NCI-H1417 (cell line): ENCODE measurements at regions not wholly inside any gene's neighbourhood (a gene's known extent, or its start where the extent isn't known, plus 50 kb on each side); places are given as distances from the start of the nearest gene placed in this dataset.
"Not testable (repeated sequence)": the region's sequence is repeated elsewhere in the genome, so short reads cannot be mapped to it uniquely, and the experiment has no call there.

ENCODE experiments used
- DNase-seq, 3 experiments: peaks; one replicate each; lab custom pipeline; 2025; lab: John Stamatoyannopoulos, UW

GRCh38 chr3:80618295-80619256 lies 850.8 kb upstream of the ROBO1 start:
- DNase-seq, result peak in 1 of 3 experiments; percentile 18

DNA sequence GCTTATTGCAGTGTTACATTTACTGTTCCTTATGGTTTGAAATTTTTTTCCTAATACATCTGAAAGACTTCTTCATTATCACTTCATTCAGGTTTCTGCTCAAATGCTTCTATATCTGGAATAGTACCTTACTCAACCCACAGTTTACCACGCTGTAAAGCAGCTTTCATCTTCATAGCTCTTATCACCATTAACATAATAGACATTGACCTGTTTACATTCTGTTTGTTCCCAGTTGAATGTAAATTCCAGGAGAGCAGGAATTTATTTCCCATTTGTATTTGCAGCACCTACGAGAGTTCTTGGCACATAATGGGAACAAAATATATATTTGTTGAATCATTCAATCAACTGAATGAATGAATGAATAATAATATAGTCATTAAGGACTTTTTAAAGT lies 844.6 kb upstream of the ROBO1 start:
- DNase-seq, result no peak

- not testable (repeated sequence) for DNase-seq
Observed at GRCh38 chr3:80608072-80608471, 840.3 kb upstream of the ROBO1 start.

GRCh38 chr3:80606073-80606472 lies 838.3 kb upstream of the ROBO1 start:
- peak in 2 of 3 experiments; percentile 1 to 2 for DNase-seq

- no peak for DNase-seq
Observed at GRCh38 chr3:80601479-80601878, 833.7 kb upstream of the ROBO1 start.

DNA sequence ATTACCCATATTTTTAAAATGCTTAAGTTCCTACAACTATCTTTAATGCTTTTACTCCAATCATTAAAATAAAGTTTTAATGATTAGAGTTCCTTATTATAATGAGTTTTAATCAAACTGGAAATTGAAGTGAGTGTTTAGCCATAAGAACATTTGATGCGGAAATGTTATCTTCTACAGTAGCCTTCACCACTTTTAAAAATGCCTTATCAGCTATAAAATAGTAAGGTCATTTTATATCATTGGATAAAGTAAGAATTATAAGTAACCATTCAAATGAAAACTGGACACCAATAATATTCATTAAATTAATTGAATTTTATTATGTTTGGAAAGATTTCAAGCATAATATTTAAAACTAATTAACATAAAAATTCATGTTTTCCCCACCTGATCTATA lies 825.0 kb upstream of the ROBO1 start:
- no peak for DNase-seq

DNA sequence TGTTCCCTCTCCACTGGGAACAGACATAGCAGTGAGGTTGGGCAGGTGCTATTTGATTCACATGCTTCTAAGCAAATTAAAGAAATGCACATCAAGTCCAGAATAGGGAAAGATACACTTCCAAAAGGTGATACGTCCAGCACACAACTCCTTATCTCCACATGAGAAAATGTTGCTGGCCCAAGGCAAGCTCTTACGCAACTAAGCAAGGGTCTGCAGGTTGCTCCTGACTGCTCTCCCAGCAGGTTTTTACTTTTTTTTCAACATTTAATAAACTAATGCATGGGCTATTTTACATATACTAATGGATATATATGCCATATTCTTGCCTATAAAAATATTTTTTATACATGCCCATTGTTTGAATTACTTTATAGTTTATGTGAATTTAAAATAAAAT lies 818.5 kb upstream of the ROBO1 start:
- no peak for DNase-seq

- no peak for DNase-seq
Observed at GRCh38 chr3:80580146-80580545, 812.3 kb upstream of the ROBO1 start.

GRCh38 chr3:80564391-80564790 lies 796.6 kb upstream of the ROBO1 start:
- DNase-seq, result no peak

- DNase-seq, result no peak
Observed at GRCh38 chr3:80559701-80560100, 791.9 kb upstream of the ROBO1 start.

DNA sequence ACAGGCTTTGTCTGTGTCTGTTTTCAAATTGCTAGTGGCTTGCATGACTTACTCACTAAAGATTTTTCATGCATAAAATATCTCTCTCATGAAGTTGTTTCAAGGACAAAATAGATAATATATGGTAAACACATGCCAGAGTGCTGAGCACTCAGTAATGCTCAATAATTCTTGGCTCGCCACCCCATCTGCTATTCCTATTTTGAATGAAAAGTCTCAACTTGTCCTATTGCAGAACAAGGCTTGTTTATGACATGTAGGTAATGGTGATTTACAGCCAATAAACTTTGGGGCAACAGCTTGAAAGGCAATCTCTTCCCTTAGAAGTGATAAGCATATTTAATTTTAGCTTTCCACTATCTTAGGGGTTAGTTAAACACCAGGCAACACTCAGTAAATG lies 789.0 kb upstream of the ROBO1 start:
- DNase-seq, result peak; percentile 5 to 62 (median 33)

GRCh38 chr3:80554304-80554703 lies 786.5 kb upstream of the ROBO1 start:
- no peak for DNase-seq

DNA sequence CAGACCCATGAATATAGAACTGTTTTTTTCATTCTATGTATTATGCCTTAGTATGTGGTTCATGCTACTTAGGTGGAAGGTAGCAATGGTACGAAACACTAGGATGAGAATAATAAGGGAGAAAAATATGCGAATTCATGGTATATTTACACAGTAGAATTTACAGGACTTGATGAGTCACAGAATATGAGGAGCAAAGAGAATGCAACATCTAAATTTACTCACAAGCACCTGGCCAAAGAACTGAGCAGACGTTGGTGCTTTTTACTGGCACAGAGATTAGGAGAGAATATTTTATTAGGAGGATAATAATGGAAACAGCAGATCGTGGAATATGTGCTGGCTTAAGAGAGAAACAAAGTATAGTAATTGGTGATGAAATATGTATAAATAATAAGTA lies 785.4 kb upstream of the ROBO1 start:
- no peak for DNase-seq

DNA sequence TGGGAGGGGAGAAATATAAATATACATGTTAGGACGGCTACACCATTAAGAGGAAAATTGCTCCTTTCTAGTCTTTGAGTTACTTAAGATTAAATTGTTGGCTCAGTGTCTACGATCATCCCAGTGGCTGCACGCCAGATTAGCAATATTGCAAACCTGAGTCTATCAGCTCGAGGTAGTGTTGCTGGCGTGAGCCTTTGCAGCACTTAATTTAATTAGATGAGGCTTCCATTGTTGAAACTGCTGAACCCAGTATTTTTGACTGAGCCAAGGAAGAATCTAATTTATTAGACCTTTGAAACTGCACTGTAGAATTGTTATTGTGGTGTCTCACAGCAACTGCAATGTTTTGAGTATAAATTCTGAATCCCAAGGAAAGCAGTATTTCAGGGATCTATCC lies 782.4 kb upstream of the ROBO1 start:
- peak in 2 of 3 experiments; percentile 0 to 8 for DNase-seq

DNA sequence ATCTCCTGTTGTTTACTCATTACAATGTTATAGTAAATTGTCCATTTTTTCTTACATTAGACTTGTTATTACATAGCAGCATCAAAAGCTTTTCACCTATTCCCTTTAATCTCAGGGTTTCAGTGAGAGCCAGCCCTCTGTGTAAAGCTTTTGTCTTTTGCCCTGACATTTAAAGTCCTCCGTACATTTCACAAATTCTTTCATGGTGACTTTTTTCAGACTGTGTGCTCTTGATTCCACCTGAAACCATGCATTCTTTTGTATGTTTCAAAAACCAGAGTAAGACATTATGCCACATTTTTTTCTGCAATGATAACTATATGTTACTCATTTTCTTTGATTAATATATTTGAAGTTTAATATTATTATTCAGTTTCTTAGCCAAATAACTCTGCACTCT lies 781.4 kb upstream of the ROBO1 start:
- DNase-seq, result no peak

GRCh38 chr3:80543154-80543553 lies 775.4 kb upstream of the ROBO1 start:
- DNase-seq, result no peak

DNA sequence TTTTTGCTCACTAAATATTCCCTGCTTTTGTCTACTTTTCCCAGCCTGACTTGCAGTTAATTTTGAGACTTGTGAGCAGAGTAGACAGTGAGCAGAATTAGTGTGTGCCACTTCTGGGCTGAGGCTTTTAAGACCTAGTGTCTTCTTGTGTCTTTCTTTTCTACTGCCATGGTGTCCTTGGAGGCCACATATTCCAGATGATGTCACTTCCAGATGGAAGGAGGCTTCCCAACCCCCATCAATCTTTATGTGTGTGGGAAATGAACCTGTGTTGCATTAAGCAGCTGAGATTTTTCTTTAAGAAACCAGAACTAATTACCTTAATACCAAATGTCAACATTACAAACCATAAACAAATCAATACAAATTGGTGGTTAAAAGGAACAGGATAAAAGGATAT lies 774.7 kb upstream of the ROBO1 start:
- DNase-seq, result no peak

DNA sequence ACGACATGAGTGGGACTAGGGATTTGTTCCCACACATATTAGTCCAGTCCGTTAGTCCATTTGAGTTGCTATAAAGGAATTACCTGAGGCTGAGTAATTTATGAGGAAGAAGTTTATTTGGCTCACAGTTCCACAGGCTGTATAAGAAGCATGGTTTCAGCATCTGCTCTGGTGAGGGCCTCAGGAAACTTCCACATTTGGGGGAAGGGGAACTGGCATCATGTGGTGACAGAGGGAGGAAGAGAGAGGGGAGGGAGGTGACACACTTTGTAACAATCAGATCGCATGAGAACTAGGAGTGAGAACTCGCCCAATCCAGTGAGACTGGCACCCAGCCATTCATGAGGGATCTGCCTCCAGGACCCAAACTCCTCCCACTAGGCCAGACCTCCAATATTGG lies 769.9 kb upstream of the ROBO1 start:
- DNase-seq, result no peak

DNA sequence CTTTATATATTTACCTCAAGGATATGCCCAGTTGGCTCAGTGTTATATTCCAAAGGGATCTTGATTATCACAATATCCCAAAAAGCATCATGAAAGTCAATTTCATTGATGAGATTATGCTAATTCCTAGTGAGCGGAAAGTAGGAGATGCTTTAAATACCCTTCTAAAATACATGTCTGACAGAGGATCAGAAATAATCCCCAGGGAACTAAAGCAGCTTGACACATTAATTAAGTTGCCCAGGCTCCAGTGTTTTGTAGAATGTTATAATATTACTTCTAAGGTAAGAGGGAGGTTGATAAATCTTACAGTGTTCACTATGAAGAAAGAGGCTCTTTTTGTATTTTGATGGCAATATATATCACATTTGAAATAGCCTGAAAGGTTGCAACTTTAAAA lies 767.5 kb upstream of the ROBO1 start:
- DNase-seq, result no peak

- no peak for DNase-seq
Observed at GRCh38 chr3:80533553-80533952, 765.8 kb upstream of the ROBO1 start.

GRCh38 chr3:80526153-80526552 lies 758.4 kb upstream of the ROBO1 start:
- DNase-seq, result no peak

DNA sequence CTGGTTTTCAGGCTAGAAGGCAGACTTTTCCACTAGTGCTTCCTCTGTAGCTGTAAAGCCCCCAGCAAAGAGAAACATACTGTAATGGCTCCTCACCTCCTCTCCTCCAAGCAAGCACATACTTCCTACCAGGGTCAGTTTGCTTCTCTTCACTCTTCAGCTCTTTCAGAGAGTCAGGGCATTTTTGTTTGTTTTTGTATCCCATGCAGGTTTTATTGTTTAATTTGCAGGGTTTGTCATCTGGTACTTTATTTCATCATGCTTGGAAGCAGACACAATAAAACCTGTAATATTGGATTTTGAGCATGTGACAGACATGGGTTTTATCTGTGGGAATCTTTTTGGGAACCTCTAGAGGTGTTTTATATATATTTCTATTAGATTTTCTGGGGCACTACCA lies 753.3 kb upstream of the ROBO1 start:
- no peak for DNase-seq

DNA sequence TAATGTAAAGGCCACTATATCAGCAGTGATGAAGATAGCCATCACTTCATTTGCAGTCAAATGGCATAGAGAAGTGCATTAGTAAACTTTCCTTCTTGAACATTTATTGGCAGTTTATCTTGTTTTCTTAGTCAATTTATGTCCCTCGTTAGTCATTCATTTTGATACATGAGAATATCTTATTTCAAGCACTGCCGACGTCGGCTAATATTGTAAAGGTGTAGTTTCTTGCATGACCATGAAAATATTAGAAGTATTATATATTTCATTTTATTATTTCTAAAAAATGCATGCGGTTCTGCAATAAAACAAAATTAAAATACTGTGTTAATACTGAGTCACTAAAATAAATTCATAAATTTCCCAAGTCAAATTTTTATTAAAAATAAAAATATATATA lies 751.6 kb upstream of the ROBO1 start:
- no peak for DNase-seq

- DNase-seq, result no peak
Observed at GRCh38 chr3:80496452-80496851, 728.7 kb upstream of the ROBO1 start.
